ENCODE measurements at regions not wholly inside any gene's neighbourhood (a gene's known extent, or its start where the extent isn't known, plus 50 kb on each side); places are given as distances from the start of the nearest gene placed in this dataset.

GRCh38 chr4:141304346-141304745 is 83.7 kb downstream of the ZNF330 start (continued):
- TF ChIP-seq CHD7 (IDR thresholded peaks at IDR 0.05; ENCODE audit: insufficient replicate concordance, low read length), result no peak
- no peak for TF ChIP-seq BACH1 (IDR thresholded peaks at IDR 0.05; ENCODE audit: low read length)
- no peak for TF ChIP-seq SAP30 (IDR thresholded peaks at IDR 0.05; ENCODE audit: insufficient read depth, insufficient replicate concordance, low read length)
- no peak for TF ChIP-seq CHD2 (IDR thresholded peaks at IDR 0.05; ENCODE audit: low read length)
- TF ChIP-seq SP4 (IDR thresholded peaks at IDR 0.05; ENCODE audit: low read length), result no peak
- TF ChIP-seq KDM4A (IDR thresholded peaks at IDR 0.05; ENCODE audit: low read depth, low read length, severe bottlenecking), result no peak

Data from H1 (cell line).